SU-DHL-6 (cell line): ENCODE measurements at regions not wholly inside any gene's neighbourhood (a gene's known extent, or its start where the extent isn't known, plus 50 kb on each side); places are given as distances from the start of the nearest gene placed in this dataset.

Experiments
- EZH2phosphoT487 ChIP-seq: fragments of 200-600 bp; sonication (generic), shearing (Covaris generic); conservative IDR thresholded peaks from 2 replicates; pipeline ENCODE4 v1.6.1; 2018; ENCODE audit warnings: mild to moderate bottlenecking, antibody characterized with exemption, low read length, moderate library complexity, mixed read lengths
- TF ChIP-seq, protein P1 (sequence below): fragments of 200-600 bp; sonication (generic); IDR thresholded peaks from one replicate; pipeline ENCODE4 v1.5.1; 2017; ENCODE audit warnings: antibody characterized with exemption, mild to moderate bottlenecking, low read length, moderate library complexity; ENCODE audit not compliant: insufficient read depth, poor library complexity, severe bottlenecking

- no peak for TF ChIP-seq EZH2phosphoT487
- TF ChIP-seq, protein P1, sequence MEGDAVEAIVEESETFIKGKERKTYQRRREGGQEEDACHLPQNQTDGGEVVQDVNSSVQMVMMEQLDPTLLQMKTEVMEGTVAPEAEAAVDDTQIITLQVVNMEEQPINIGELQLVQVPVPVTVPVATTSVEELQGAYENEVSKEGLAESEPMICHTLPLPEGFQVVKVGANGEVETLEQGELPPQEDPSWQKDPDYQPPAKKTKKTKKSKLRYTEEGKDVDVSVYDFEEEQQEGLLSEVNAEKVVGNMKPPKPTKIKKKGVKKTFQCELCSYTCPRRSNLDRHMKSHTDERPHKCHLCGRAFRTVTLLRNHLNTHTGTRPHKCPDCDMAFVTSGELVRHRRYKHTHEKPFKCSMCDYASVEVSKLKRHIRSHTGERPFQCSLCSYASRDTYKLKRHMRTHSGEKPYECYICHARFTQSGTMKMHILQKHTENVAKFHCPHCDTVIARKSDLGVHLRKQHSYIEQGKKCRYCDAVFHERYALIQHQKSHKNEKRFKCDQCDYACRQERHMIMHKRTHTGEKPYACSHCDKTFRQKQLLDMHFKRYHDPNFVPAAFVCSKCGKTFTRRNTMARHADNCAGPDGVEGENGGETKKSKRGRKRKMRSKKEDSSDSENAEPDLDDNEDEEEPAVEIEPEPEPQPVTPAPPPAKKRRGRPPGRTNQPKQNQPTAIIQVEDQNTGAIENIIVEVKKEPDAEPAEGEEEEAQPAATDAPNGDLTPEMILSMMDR, result no peak
These were observed 122.9 kb upstream of the SLC22A23 start for GRCh38 chr6:3579652-3580175.
